Activated CD8-positive, alpha-beta T cell treated with anti-CD3 and anti-CD28 coated beads, Interleukin-2, amount 10 ng/mL, durations not matched to agents 7 days and 5 days (primary cell): ENCODE measurements at regions not wholly inside any gene's neighbourhood (a gene's known extent, or its start where the extent isn't known, plus 50 kb on each side); places are given as distances from the start of the nearest gene placed in this dataset.
"Not testable (repeated sequence)": the region's sequence is repeated elsewhere in the genome, so short reads cannot be mapped to it uniquely, and the experiment has no call there.

Experiments
- ATAC-seq: fragments of 150-1000 bp; cut with Tn5 transposase; one replicate; pipeline ENCODE4 v1.10.0; 2021; ENCODE audit warnings: moderate library complexity
- CTCF ChIA-PET: fragments of 350-600 bp; sonication (Branson Sonifier 250); formaldehyde crosslinking; loops from one replicate; lab custom pipeline; 2021; ENCODE audit warnings: antibody characterized with exemption; lab: Charles Lee
- POLR2A ChIA-PET: fragments of 350-600 bp; sonication (Branson Sonifier 250); formaldehyde crosslinking; loops from one replicate; lab custom pipeline; 2021; ENCODE audit warnings: antibody characterized with exemption; lab: Charles Lee
- DNase-seq: peaks from one replicate; pipeline ENCODE4 v3.0.0-alpha.2; 2020
- H3K27ac Mint-ChIP-seq: one replicate; pipeline ENCODE4 v1.8.0; 2021; ENCODE audit warnings: mild to moderate bottlenecking, mixed read lengths
- H3K27me3 Mint-ChIP-seq: one replicate; pipeline ENCODE4 v1.8.0; 2021; ENCODE audit warnings: low read depth, mixed read lengths
- H3K36me3 Mint-ChIP-seq: one replicate; pipeline ENCODE4 v1.8.0; 2021; ENCODE audit warnings: low read depth, mixed read lengths
- H3K4me1 Mint-ChIP-seq: one replicate; pipeline ENCODE4 v1.8.0; 2021; ENCODE audit warnings: low read depth, mixed read lengths
- H3K4me3 Mint-ChIP-seq: one replicate; pipeline ENCODE4 v1.8.0; 2021; ENCODE audit warnings: mild to moderate bottlenecking, mixed read lengths
- H3K9me3 Mint-ChIP-seq: one replicate; pipeline ENCODE4 v1.8.0; 2022; ENCODE audit warnings: mixed read lengths; ENCODE audit not compliant: insufficient read depth

- no peak for ATAC-seq
- no peak overlapping the region for H3K4me3 Mint-ChIP-seq
Observed at GRCh38 chr20:5696011-5696559, 54.1 kb upstream of the SHLD1 start.

DNA sequence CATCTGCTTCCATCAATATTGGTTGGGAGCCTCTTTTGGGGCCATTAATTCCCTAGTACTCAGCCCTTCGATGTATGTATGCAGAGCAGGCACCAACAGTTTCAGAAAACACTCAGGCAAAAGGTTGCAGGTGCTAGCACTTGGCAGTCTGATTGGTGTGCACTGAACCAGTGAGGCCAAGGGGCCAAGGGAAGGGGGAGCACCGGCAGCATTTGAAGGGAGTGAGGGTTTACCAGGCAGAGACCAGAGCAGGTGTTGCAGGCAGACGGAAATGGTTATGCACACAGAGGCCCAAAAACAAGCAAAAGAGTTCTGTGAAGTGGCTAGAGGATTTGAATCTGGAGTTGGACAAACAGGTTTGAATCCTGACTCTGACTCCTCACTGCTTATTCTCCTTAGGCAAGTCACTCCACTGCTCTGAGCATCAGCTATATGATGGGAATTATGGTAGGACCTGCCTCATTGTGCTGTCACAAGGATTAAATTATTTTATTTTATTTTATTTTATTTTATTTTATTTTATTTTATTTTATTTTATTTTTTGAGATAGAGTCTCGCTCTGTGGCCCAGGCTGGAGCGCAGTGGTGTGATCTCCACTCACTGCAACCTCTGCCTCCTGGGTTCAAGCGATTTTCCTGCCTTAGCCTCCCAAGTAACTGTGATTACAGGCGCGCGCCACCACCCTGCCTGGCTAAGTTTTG, 58.1 kb upstream of the SHLD1 start:
- no peak for ATAC-seq
- no peak for DNase-seq
- Mint-ChIP-seq H3K4me1 (no peaks in the 10 kb centered on the region), H3K36me3 (no peaks in the 10 kb centered on the region), H3K27ac (no peak overlapping the region), H3K4me3 (no peak overlapping the region), H3K9me3 (no peaks in the 10 kb centered on the region), H3K27me3 (no peaks in the 10 kb centered on the region)
- CTCF ChIA-PET, result interaction anchor here (0.6 kb wide), 1 partner anchor 10 kb away, joined by 3 read pairs; no protein-coding TSS in a partner anchor
- POLR2A ChIA-PET, result no interaction called here

More at GRCh38 chr20:5696011-5696559, 54.1 kb upstream of the SHLD1 start:
- Mint-ChIP-seq H3K4me1 (no peaks in the 10 kb centered on the region), H3K36me3 (no peaks in the 10 kb centered on the region), H3K27me3 (no peaks in the 10 kb centered on the region), H3K9me3 (no peaks in the 10 kb centered on the region), H3K27ac (no peak overlapping the region)
- no peak for DNase-seq
- CTCF ChIA-PET, result no interaction called here
- POLR2A ChIA-PET, result no interaction called here

- Mint-ChIP-seq H3K27me3 (no peaks in the 10 kb centered on the region), H3K36me3 (no peaks in the 10 kb centered on the region), H3K4me3 (no peak overlapping the region), H3K27ac (no peak overlapping the region), H3K4me1 (no peaks in the 10 kb centered on the region), H3K9me3 (no peaks in the 10 kb centered on the region)
- CTCF ChIA-PET, result interaction anchor here (1.3 kb wide), 1 partner anchor 98 kb away, joined by 3 read pairs; no protein-coding TSS in a partner anchor
- ATAC-seq (no peak), DNase-seq (no peak)
- POLR2A ChIA-PET, result interaction anchor here (1.0 kb wide), 1 partner anchor 17 kb away, joined by 4 read pairs; no protein-coding TSS in a partner anchor
Observed at GRCh38 chr20:5689463-5689862, 60.7 kb upstream of the SHLD1 start.

- ChIA-PET CTCF (interaction anchor here (1.4 kb wide), 1 partner anchor 9 kb away, joined by 3 read pairs; no protein-coding TSS in a partner anchor), POLR2A (interaction anchor here (1.0 kb wide), 1 partner anchor 18 kb away, joined by 4 read pairs; no protein-coding TSS in a partner anchor)
- Mint-ChIP-seq H3K4me1 (no peaks in the 10 kb centered on the region), H3K36me3 (no peaks in the 10 kb centered on the region), H3K9me3 (no peaks in the 10 kb centered on the region), H3K27me3 (no peaks in the 10 kb centered on the region), H3K4me3 (no peak overlapping the region), H3K27ac (no peak overlapping the region)
- DNase-seq (no peak), ATAC-seq (no peak)
Observed at GRCh38 chr20:5688431-5688972, 61.7 kb upstream of the SHLD1 start.

DNA sequence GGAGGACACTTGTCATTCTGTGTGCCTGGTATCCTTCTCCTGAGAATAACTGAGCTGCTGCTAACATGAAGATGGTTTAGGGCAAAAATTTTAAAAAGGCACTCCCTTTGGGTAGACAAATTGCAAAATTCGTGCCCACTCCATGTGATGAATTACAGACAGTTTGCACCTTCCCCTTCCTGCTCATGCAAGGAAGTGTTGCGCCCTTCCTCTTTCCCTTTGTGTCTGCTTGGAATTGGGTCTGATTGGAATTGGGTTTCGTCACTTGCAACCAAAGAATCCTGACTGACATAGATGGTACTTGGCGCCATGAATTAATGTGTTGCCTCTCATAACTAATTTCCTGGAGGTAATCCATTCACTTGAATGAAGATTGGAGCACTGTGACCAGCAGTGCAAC, 62.3 kb upstream of the SHLD1 start:
- no peak overlapping the region for H3K27ac Mint-ChIP-seq
- no peaks in the 10 kb centered on the region for H3K4me1 Mint-ChIP-seq
- H3K4me3 Mint-ChIP-seq, result no peak overlapping the region
- no peaks in the 10 kb centered on the region for H3K36me3 Mint-ChIP-seq
- ChIA-PET CTCF (interaction anchor here (1.4 kb wide), 1 partner anchor 10 kb away, joined by 3 read pairs; no protein-coding TSS in a partner anchor), POLR2A (no interaction called here)
- DNase-seq (no peak), ATAC-seq (no peak)
- no peaks in the 10 kb centered on the region for H3K27me3 Mint-ChIP-seq
- H3K9me3 Mint-ChIP-seq, result no peaks in the 10 kb centered on the region

GRCh38 chr20:5686384-5687105, 63.7 kb upstream of the SHLD1 start:
- DNase-seq (no peak), ATAC-seq (no peak)
- Mint-ChIP-seq H3K36me3 (no peaks in the 10 kb centered on the region), H3K9me3 (no peaks in the 10 kb centered on the region), H3K27me3 (no peaks in the 10 kb centered on the region), H3K27ac (no peak overlapping the region), H3K4me1 (no peaks in the 10 kb centered on the region), H3K4me3 (no peak overlapping the region)
- POLR2A ChIA-PET, result no interaction called here
- CTCF ChIA-PET, result no interaction called here

DNA sequence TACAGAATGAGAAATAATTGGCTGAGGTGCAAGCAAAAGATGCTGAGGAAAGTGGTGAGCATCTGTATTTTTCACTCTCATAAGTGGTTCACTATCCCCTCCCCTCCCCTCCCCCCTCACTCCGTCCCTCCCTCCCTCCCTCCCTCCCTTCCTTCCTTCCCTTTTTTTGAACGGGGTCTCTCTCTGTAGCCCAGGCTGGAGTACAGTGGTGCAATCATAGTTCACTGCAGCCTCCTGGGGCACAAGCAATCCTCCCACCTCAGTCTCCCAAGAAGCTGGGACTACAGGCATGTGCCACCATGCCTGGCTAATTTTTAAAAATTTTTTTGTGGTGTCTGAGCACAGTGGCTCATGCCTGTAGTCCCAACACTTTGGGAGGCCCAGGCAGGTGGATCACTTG, 67.6 kb upstream of the SHLD1 start:
- POLR2A ChIA-PET, H3K27me3 Mint-ChIP-seq, ATAC-seq, CTCF ChIA-PET, H3K4me3 Mint-ChIP-seq, H3K4me1 Mint-ChIP-seq, H3K36me3 Mint-ChIP-seq, H3K9me3 Mint-ChIP-seq, H3K27ac Mint-ChIP-seq, DNase-seq: not testable (repeated sequence)

DNA sequence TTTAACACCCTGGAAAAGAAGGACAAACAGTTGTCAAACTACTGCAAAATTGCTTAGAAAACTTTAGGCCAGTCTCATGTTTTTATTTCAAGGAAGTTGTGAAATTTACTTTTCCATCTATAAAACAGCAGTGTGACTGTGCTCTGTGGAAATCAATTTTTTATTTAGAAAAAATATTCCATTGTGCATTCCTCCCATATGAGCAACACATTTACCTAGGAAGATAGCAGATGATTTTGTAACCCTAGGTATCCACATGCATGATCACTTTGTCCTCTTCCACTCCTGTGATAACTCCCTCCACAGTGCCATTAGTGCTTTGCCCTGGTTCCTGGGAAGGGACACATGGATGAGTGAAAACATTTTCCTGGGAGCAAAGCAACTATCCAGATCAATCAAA, 69.4 kb upstream of the GPCPD1 start:
- ChIA-PET POLR2A (no interaction called here), CTCF (no interaction called here)
- no peaks in the 10 kb centered on the region for H3K36me3 Mint-ChIP-seq
- ATAC-seq, result no peak
- H3K4me1 Mint-ChIP-seq, result no peaks in the 10 kb centered on the region
- no peaks in the 10 kb centered on the region for H3K27me3 Mint-ChIP-seq
- DNase-seq, result no peak
- H3K9me3 Mint-ChIP-seq, result no peaks in the 10 kb centered on the region
- H3K4me3 Mint-ChIP-seq, result no peak overlapping the region
- H3K27ac Mint-ChIP-seq, result no peak overlapping the region

DNA sequence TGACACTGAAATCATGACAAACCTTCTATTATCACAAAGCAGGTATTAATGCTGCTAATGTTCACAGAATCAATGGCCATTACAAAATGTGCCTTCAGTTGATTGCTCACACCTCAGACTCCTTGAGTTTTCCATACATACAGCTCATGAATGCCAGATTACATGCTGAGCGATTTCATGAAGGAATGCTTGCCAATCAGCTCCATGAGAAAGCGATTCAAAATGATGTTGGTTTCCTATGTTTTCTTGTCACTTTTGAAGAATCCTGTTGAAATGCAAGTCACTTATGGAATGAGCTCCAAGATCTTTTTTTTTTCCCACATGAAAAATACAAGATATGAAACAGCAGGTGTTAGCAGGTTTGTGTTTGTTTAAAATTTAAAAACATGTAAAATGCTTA, 68.0 kb upstream of the GPCPD1 start:
- Mint-ChIP-seq H3K4me3 (no peak overlapping the region), H3K36me3 (no peaks in the 10 kb centered on the region), H3K27ac (no peak overlapping the region), H3K4me1 (peaks cover 9% of the 10 kb centered on the region), H3K9me3 (no peaks in the 10 kb centered on the region), H3K27me3 (no peaks in the 10 kb centered on the region)
- POLR2A ChIA-PET, result no interaction called here
- CTCF ChIA-PET, result interaction anchor here (0.8 kb wide), 1 partner anchor 16 kb away, joined by 3 read pairs; no protein-coding TSS in a partner anchor
- ATAC-seq (no peak), DNase-seq (no peak)

GRCh38 chr20:5677944-5678343, 67.1 kb upstream of the GPCPD1 start:
- H3K9me3 Mint-ChIP-seq, CTCF ChIA-PET, DNase-seq, H3K27me3 Mint-ChIP-seq, H3K36me3 Mint-ChIP-seq, ATAC-seq, H3K4me3 Mint-ChIP-seq, POLR2A ChIA-PET, H3K4me1 Mint-ChIP-seq, H3K27ac Mint-ChIP-seq: not testable (repeated sequence)

DNA sequence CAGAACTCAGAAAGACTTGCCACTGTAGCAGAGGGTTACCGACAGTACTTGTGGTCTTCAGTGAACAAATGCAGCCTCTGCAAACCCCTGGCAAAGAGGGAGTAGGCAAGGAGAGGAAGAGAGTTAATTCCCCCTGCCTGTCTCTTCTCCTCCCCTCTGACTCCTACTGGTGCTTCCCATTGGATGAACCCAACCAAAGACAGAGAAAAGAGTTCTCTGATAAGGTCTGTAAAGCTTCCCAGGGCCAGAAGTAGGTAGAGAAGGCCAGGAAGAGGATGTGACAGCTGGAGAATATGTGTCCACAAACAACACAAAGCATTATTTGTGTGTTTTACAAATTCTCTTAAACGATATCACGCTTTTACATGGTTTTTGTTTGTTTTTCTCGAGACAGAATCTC, 66.6 kb upstream of the GPCPD1 start:
- Mint-ChIP-seq H3K36me3 (no peaks in the 10 kb centered on the region), H3K4me1 (peaks cover 9% of the 10 kb centered on the region), H3K27me3 (no peaks in the 10 kb centered on the region), H3K27ac (no peak overlapping the region), H3K4me3 (no peak overlapping the region), H3K9me3 (no peaks in the 10 kb centered on the region)
- ChIA-PET POLR2A (no interaction called here), CTCF (no interaction called here)
- no peak for DNase-seq
- ATAC-seq, result no peak
